Left lobe of liver (tissue), 2 donors: ENCODE measurements at regions not wholly inside any gene's neighbourhood (a gene's known extent, or its start where the extent isn't known, plus 50 kb on each side); places are given as distances from the start of the nearest gene placed in this dataset.
"Not testable (repeated sequence)": the region's sequence is repeated elsewhere in the genome, so short reads cannot be mapped to it uniquely, and the experiment has no call there.

Experiments
- ATAC-seq: fragments of 200-7000 bp; cut with Tn5 transposase; one replicate; pipeline ENCODE4 v1.9.1; 2020; ENCODE audit warnings: mild to moderate bottlenecking, moderate library complexity
- DNase-seq: peaks from one replicate; pipeline ENCODE4 v3.0.0-alpha.2; 2020; ENCODE audit warnings: low spot score
- donor health status: DM: no; HTN: no; CAD: no; lungs with moderate emphysema.
- donor health status: DM: no; HTN: yes; CAD: no.

DNA sequence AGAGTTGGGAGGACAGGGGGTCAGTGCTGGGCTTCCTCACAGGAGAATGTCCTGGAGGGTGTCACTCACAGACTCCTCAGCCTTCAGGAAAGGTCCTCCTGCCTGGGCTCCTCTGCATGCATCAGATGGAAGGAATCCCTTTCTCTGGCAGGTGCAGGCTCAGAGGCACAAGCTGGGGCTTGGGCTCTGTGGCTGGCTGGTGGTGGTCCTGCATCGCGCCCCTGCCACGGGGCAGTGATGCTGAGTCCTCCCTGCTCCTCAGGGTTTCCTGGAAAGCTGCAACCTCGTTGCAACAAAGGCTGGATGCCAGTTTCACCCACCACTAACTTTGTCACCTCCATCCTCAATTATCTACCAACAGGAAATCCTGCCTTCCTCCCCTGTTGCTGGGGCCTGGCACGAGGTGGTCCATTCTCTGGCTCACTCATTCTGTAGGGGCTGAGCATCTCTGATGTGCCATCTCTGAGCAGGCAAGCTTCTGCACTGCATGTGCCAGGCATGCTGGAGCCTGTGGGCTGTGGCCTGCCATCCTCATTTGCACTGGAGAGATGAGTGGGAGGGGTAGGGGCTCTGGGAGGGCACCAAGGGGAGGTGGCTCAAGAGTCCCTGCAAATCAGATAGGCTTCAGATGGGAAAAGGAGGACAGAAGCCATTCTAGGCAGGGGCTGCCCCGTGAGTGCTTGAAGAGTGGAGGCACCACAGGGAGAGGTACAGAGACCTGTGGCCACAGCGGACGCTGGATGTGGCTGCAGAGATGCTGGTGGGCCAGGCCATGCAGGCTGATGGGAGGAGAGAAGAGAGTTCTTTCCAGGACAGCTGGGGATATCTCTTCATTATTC is 272.6 kb upstream of the HS6ST1 start:
- no peak for DNase-seq
- no peak for ATAC-seq

DNA sequence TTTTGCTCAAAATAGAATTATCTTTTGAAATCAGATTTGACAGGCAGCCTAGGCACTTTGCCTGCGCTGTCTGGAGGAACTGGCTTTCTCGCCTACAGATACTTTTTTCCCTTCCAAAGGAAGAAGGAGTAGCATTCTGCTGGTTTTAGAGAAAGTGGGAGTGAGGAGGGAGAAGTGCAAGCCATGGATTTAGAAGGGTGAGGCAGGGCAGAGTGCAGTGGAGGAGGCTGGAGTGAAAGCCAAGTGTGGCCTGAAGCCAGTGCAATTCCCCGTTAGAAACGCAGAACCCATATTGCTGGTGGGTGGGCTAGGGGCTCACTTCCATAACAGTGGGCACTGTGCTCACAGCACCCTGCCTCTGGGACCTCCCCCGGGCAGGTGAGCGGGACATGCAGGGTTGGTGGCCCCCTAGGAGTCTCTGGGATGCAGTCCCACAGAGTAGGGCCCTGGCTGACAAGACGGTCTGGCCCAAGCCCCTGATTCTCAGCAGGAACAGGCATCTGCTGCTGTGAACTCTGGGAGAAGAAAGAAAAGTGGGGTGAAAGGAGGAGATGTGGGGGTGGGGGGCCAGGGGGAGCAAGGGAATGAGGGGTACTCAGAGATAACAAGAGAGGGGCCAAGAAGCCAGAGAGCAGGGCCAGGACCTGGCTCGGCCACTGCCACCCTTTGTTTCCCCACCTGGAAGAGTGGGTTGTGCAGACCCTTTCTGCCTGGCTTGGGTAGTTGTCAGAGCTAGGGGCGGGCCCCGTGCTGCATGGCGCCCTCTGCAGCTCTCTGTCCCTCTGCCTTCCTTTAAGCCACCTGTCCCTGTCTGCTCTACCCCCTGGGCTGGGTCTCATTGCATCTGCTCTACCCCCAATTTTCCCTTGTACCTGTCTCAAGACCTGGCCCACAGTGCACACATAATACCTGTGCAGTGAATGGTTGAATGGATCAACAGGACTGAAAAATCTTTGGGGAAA is 273.5 kb upstream of the HS6ST1 start:
- ATAC-seq: no peak

DNA sequence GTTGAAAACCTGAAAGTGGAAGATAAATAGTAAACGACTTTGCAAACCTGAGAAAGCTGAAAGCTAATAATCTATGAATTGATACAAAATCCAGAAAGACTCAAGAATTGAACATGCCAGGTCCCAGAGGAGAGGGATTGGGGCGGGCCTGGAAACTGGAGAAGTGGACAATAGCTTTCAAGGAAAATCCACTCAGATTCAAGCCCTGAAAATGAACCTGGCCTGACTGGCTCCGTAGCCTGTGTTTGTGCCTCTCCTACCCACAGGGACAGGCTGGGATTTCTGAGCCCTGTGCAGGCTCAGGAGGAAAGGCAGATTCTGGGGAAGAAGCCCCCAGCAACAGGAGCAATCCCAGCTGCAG is 274.8 kb upstream of the HS6ST1 start:
- no peak for DNase-seq
- no peak for ATAC-seq

More for the DNA sequence above, 273.5 kb upstream of the HS6ST1 start:
- peak; percentile 30 for DNase-seq

DNA sequence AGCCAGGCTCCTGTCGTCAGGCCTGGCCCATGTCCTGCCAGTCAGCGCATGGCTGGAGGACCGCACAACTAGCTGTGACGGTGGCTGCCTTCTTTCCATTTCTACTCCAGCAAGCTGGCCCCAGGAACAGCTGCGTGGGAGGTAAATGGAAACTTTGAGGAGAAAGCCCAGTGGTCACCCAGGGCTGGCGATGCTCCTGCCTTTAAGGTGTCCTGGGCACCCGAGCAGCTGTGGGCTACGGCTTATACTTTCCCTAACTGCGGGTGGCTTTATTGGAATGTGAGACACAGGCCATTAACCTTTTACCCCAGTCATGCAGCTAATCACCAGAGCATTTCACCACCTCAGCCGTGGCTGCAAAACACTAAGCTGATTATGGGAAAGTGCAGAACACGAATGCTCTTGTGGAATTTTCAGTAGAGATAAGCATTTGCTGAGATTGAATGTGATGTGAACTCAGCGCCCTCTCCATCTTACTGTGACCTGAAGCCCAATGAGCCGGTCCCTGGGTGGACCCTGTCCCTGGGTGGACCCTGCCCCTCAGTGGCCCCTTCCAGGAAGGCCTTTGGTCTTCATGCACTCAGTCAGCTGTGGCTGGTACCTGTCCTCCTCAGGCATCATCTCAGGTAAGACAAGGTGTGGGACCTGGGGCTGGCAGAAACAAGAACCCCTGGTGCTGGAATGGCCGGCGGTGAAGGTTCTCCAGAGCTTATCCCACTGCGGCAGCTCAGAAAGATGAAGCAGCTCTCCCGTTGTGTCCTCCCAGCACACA is 275.4 kb upstream of the HS6ST1 start:
- DNase-seq (peak; percentile 58), ATAC-seq (peak; percentile 64)

DNA sequence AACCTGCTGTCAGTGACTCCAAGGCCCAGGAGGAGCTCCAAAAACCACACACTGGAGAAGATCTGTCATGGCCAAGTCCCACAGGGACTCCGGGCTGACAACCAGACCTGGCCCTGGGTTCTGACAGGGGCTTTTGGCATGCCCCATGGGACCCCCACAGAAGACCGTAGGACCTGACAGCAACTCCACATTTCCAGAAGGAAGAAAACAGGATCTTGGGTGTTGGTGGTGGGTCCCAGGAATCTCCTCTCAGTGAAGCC is 275.9 kb upstream of the HS6ST1 start:
- peak; percentile 23 for ATAC-seq
- no peak for DNase-seq

DNA sequence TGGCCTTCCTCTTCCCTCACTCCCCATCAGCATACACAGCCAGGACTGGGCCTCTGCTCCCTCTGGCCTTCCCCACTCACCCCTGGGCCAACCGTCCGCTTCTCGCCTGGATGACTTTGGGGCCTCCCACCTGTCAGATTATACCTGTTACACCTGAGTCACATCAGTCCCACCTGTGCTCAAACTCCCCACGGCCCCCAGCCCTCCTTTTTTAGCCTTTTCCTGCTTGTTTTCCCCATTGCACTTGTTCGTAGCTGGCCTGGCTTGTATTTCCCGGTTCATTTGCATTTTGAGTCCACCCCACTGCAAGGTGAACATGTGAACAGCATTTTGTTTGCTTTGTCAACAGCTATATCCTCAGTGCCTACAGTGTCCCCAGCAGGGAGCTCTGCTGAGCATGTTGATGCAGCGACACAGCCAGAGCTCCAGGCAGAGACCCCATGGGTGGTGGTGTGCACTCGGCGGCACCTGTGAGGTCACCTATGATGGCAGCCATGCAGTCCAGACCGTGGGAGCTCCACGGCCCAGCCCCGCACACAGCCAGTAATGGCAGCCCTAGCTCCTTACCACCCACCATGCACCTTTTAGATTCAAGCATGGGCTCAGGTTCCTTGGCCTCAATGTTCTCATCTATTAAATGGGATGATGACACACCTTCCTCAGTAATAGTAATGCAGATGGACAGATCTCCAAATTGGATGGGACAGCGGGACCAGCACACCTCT is 276.4 kb upstream of the HS6ST1 start:
- peak; percentile 86 for ATAC-seq

DNA sequence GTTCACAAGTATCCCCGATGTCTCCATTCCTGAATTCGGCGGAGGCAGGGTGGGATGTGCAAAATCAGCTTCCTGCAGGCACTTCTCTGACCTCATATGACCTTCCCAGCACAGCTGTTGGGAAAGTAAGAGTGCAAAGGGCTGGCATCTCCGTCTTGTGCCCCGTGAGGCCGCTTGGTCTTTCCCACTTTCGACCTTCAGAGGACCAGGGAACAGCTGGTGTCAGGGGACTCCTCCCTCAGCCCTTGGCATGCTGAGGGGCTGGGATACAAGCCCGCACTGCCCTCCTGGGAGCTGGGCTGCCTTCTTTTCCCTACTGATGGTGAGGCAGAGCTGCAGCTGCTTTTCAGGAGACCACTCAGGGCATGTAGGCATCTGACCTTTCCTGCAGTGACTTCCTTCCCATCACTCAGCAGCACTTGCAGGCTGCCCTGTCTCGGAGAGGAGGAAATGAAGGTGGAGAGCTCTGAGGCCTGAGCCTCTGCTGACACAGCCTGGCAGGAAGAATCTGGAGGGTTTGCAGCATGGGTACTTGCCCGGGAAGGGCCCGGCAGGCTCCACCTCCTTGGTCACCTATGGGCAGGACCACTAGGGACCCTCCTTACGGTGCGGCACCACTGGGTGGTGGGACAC is 277.2 kb upstream of the HS6ST1 start:
- DNase-seq (peak; percentile 46), ATAC-seq (peak; percentile 36)

More for the DNA sequence above, 276.4 kb upstream of the HS6ST1 start:
- DNase-seq: peak; percentile 69

DNA sequence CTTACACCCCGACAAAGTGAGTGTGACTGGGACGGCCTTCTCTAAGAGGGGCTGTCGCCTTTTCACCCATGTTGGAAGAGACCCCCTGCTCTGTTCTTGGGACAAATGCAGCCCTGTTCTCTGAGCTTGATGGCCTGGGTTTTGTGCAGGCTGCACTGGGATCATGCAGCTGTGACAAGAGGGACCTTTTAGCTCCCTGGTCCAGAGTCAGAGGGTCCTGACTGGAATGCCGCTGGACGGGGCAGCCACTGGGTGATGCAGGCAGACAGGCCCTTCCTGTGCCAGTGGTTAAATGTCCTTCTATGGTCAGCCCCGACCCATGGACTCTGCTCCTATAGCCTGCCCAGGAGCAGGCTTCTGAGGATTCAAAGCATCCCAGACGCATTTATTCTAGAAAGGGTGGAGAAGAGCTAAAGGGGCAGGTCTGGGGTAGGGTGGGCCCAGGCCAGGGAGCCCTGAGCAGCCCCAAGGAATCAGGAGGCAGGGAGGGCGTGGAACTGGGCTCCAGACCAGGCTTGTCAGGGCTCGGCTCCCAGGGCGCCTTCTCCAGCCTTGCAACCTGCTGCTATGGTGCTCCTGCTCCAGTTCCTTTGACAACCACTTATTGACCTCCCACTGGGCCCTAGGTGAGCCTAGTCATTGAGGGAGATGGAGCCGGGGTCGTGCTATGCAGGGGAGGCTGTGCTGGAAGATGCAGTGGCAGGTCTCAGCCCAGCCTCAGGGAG is 277.9 kb upstream of the HS6ST1 start:
- DNase-seq (peak; percentile 40), ATAC-seq (no peak)

DNA sequence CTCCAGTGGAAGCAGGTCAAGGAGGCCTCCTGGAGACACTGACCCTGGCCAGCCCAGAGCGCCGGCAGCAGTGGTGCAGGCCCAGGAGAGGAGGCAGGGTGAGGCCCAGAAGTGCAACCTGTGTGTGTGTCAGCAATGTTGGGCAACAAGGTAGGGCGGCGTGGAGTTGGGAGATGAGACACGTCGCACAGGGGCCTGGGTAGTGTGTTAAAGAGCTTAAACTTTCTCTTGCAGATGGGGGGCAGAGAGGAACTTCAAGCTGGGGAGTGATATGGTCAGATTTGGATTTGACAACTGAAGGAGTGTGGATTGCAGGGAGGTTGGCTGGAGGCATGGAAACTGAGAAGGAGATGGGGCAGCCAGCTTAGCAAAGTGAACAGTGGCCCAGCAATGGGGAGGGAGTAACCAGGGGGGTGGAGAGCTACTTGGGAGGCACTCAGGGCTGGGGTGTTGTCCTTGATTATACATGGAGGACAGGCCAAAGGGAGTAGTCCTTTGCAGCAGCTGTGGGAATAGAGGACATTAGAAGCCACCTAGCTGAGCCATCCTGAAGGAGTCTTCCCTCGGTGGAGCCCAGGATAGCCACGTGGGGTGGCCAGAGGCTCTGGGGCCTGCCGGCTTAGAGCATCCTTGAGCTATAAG is 278.6 kb upstream of the HS6ST1 start:
- ATAC-seq: no peak
- peak; percentile 15 for DNase-seq

DNA sequence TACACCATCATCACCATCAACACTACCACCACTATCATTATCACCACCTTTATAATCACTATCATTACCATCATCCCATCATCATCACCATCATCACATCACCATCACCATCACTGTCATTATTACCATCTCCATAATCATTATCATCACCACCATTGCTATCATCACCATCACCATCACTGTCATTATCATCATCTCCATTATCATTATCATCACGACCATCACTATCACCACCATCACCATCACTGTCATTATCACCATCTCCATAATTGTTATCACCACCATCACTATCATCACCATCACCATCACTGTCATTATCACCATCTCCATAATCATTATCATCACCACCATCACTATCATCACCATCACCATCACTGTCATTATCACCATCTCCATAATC is 279.6 kb upstream of the HS6ST1 start:
- DNase-seq, ATAC-seq: not testable (repeated sequence)

DNA sequence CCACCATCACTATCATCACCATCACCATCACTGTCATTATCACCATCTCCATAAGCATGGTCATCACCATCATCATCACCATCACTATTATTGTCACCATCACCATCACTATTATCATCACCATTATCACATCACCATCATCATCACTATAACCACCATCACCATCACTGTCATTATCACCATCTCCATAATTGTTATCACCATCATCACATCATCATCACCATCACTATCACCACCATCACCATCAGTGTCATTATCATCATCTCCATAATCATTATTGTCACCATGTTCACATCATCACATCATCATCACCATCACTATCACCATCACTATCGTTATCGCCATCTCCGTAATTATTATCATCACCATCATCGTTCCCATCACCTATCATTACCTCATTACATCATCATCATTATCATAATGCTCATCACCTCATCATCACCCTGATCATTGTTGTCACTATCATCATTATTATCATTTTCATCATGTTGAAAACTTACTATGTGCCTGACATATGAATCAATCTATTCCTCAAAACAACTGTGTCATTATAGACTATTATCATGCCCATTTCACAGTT is 280.3 kb upstream of the HS6ST1 start:
- ATAC-seq (no peak), DNase-seq (no peak)

DNA sequence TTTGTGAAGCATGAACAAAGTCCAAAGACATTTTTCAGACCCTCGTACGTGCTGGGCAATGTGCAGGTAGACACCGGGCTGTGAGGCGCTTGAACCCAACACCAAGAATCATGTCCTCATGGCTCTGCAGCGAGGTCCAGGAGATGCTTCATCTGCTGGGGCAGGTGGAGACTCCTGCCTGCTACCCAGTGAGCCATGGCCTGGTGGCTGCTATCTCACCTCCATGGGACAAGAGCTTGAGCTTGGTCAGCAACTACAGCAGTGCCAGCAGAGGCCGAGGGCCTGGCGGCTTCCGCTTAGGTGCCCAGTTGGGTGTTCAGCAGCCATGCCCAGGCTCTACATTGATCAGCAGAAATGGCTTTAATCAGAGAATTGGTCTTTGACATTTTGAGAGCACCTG is 281.0 kb upstream of the HS6ST1 start:
- ATAC-seq: no peak
- DNase-seq: peak; percentile 31

DNA sequence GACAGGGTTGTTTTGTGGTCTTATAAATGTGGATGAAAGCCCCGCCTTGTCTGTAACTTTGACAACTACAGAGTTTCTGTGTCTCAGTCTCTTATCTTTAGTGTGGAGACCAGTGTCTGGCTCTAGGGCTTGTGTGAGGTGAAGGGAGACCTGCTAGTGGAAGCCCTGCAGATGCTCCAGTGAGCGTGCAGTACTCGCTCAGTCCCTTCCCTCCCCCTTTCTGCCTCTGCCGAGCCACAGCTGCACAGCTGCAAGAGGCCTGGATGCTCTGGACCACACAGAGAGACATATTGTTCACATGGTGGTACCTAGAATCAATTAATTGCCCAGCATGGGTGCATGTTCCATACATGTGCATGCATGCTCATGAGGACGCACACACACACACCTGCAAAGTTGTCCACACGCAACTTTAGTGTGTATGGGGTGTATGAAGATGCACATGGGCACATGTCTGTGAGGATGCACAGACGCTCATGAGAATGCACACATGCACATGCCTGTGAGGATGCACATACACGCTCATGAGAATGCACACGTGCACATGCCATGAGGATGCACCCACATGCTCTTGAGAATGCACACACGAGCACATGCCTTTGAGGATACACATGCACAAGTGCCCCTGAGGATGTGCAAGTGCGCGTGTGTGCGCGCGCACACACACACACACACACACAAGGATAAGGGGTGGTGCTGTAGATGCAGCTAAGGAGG is 282.1 kb upstream of the HS6ST1 start:
- DNase-seq (peak; percentile 10), ATAC-seq (no peak)

DNA sequence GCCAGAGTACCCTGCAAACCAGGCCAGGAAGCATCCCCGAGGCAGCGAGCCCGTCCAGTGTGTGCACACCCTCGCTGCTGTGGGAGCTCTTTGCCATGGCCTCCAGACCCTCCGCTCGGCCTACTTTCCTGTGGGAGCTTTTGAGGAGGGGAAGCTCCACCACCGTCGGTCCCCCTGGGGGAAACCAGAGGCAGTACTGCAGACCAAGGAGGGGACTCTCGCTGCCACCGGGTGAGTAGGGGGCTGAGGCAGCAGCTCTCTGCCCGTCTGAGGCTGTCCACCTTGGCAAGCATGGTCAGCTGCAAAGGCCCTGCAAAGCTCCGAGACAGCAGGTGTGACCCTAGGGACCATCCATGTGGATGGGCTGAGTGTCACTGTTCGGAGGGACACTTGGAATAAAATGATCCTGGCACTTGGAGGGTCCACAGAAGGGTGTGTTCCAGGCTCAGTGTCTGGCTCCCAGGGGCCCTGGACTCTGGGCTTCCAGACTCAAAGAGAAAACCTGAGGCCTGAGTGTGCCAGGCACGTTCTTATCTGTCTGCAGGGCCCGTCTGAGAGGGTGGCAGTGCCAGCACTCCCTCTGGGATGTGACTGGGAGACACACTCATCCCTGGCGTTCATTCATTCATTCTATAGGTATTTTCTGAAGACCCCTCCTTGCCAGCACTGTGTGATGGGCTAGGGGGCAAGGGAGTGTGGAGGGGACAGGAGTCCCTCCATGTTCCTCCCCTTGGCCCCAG is 282.8 kb upstream of the HS6ST1 start:
- DNase-seq: peak; percentile 26

DNA sequence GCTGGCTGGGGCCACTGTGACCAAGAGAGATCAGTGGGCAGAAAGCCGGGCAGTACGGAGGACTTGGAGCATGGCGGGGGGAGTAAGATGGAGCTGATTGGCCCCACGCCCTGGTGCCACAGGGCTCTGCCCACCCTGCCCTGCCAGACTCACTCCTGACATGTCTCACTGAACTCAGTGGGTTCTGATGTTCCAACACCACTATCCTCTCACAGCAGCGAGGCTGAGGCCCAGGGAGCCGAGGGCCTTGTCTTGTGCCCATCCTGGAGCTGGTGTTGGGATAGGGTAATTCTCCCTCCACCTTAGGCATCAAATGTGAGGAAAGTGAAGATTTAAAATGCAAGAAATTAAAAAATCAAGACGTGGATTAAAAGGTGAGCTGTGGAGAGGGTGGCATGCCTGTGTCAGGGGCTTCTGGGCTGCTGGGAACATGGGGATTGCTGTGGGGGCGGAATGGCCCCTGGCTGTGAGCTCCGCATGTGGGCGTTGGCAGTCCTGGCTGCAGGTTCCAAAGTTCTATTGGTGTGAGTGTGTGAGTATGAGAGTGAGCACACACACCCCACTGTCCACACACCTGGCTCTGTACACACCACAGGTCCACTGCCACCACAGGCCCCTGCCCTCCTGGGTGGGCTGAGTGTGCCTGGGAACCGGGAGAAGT is 283.5 kb upstream of the HS6ST1 start:
- ATAC-seq: no peak
- peak; percentile 39 for DNase-seq

More for the DNA sequence above, 282.8 kb upstream of the HS6ST1 start:
- no peak for ATAC-seq

DNA sequence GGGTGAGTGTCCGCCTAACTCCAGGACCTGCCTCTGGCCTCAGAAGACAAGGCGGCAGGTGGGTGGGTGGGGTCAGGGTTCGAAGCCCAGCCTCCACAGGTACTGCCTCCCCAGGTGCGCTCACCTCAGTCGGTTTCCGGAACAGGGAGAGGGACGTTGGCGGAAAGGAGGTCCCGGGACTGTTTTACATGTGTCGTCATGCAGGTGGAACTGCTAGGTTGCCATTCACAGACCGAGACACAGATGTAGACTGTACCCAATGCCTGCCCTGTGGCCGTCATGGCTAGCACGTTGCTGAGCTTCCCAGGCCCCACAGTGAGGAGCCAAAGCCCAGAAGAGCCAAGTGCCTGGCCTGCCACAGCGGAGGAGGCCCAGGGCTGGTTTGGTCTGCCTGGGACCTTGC is 284.0 kb upstream of the HS6ST1 start:
- no peak for ATAC-seq
- DNase-seq: no peak
